OCI-M2 (cell line): ENCODE measurements at regions not wholly inside any gene's neighbourhood (a gene's known extent, or its start where the extent isn't known, plus 50 kb on each side); places are given as distances from the start of the nearest gene placed in this dataset.
"Not testable (repeated sequence)": the region's sequence is repeated elsewhere in the genome, so short reads cannot be mapped to it uniquely, and the experiment has no call there.

Experiments
- DNase-seq: peaks from one replicate; lab custom pipeline; 2025; ENCODE audit not compliant: unreplicated experiment; lab: John Stamatoyannopoulos, UW

- DNase-seq, result no peak
Observed at GRCh38 chr12:9340422-9341259, 132.4 kb upstream of the PZP start.

- no peak for DNase-seq
Observed at GRCh38 chr12:9337656-9338055, 129.5 kb upstream of the PZP start.

- not testable (repeated sequence) for DNase-seq
Observed at GRCh38 chr12:9336375-9337011, 128.3 kb upstream of the PZP start.

GRCh38 chr12:9335867-9336266 is 127.7 kb upstream of the PZP start:
- DNase-seq, result no peak

GRCh38 chr12:9334964-9335363 is 126.8 kb upstream of the PZP start:
- no peak for DNase-seq

DNA sequence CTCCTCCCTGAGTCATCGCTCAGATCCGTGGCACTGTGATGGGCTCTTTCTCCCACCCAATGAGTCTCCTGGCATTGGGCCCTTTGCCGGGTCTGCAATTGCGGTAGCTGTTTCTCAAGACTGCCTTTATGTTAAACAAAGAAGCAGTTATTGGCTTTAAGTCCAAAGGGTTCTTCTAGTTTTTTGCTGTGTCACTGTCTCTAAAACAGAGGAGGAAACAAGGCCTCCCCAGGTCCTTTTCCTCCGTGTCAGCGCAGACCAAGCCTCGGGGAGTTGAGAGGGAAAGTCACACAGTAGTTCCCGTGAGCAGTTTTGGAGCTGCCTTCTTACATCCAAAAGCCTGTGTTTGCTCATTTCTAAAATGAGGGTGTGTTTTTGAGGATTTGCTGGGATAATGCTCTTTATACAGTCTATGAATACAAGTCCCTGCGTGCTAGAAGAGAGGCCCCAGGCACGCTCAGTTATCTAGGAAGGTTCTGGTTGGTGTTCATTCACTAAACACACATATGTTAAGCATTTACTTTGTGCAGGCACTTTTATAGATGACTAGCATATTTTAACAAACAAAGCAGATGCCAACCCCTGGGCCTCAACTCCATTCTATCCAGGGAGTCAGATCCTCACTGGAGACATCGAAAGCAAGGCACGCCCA is 126.0 kb upstream of the PZP start:
- no peak for DNase-seq

- no peak for DNase-seq
Observed at GRCh38 chr12:9333161-9333560, 125.0 kb upstream of the PZP start.

DNA sequence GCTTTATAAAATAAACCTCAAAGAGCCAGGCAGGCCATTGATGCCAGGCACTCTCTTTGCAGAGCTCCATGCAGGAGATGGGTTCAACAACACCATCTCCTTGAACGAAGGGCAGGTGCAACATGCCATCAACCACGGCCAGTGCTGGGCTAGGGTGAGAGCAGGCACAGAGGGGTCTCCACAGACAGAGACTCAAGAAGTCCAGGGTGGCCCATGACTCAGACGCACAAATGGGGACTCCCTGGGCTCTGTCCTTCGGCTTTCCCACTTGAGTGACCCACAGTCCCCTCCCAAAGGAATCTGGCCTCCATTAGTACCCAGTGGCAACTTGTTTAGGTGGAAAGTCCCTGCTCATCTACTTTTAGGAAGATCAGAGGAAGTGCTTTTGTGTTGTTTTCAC is 124.4 kb upstream of the PZP start:
- DNase-seq, result no peak

DNA sequence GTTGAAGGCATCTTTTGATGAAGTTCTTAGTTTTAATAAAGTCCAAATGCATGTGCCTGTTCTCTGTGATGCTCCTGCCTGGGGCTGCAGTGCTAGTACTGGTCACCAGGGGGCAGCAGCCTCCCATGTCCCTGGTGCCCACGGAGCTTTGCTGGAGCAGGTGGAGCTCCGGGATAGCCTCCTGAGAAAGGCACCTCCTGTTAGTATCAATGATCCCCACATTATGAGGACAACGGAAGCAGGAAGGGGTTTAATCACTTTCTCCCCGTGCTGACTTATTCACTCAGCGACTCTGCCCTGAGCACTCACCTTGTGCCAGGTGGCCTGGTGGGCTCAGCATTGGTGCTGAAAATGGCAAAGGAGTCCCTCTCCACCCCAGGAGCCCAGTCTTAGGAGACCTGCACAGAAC is 123.0 kb upstream of the PZP start:
- peak; percentile 8 for DNase-seq

GRCh38 chr12:9329019-9329418 is 120.8 kb upstream of the PZP start:
- DNase-seq, result no peak

- DNase-seq, result no peak
Observed at GRCh38 chr12:9328065-9328464, 119.9 kb upstream of the PZP start.

DNA sequence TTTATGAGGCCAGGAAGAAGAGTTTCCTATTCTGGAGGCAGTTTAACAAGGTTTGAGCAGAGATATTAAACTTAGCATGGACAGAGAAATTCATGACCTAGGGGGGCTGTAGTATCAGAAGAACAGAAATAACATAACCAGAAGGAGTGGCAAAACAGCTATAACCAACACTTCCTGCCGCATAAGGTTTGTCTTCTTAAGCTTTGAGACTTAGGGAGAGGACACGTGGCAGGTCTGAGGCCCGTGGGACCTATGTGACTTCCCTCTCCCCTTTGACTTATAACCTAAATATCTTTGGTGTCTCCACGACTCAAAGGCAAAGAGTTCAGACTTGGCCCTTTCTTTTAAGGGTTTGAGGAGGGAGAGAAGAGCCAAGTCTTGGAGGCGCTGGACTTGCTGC is 119.1 kb upstream of the PZP start:
- DNase-seq, result no peak

- not testable (repeated sequence) for DNase-seq
Observed at GRCh38 chr12:9326849-9327248, 118.7 kb upstream of the PZP start.

DNA sequence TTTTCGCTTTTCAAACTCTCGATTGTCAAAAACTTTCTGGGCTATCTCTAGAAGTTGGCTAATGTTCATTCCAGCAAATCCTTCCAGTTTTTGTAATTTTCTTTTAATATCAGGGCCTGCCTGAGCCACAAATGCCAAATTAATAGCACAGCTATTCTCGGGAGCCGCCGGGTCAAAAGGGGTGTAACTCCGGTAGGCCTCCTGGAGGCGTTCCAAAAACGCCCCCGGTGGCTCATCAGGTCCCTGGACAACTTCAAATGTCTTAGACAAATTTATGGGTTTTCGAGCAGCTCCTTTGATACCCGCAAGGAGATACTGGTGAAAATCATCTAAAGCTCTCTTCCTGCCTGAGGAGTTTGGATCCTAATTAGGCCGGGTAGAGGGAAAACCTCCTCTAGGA is 117.9 kb upstream of the PZP start:
- no peak for DNase-seq

DNA sequence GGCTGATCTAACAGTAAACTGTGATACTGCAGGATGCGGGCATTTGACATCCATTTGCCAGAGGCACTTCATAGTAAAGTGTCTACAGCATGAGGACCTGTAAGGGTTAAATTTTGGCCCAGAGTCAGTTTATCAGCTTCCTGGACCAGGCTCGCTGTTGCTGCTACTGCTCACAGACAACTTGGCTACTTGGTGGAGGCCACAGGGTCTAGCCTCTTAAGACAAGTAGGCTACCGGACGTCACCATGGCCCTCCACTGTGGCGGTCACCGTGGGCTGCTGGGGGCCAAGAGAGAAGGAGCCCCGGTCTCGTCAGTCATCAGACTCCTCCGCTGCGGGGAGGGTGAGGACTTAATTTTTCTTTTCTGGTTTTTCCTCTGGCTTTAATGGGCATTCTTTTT is 117.3 kb upstream of the PZP start:
- DNase-seq, result no peak

- DNase-seq, result no peak
Observed at GRCh38 chr12:9324782-9325181, 116.6 kb upstream of the PZP start.

DNA sequence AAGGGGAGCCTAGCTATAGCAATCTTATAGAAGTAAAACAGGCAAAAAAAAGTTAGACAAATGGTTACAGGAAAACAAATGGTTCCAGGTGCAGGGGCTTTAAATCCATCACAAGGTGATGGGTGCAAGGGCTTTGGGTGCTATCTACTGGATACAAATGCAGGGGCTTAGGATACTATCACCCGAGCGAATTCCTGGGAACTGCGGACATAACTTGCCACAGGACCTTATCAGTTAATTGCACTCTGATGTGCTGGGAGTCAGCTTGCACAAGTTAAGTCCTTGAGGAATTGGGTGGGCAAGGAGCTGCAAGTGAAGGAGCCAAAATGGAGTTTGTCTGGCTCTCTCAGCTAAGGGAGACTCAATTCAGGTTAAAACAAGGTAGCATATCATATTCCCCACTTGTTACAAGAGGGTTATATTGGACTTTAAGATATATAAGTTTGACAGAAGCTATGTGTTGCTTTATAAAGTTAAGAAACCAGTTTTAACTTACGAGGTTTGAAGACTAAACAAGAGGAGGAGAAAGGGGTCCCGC is 115.0 kb upstream of the PZP start:
- no peak for DNase-seq

DNA sequence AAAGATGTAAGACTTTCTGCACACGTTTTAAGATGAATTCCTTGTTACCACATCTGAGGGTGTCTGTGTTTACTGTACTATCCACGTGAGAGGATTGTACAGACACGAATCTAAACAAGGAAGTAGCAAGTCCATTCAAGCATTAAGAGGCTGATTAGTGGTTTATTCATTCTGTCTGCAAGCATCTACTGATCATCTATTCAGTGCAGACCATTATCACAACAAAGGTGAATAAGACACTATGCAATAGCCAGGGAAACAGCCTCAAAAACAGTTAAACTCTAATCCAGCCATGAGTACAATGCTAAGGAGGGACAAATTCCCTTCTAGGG is 111.6 kb upstream of the PZP start:
- DNase-seq, result no peak

DNA sequence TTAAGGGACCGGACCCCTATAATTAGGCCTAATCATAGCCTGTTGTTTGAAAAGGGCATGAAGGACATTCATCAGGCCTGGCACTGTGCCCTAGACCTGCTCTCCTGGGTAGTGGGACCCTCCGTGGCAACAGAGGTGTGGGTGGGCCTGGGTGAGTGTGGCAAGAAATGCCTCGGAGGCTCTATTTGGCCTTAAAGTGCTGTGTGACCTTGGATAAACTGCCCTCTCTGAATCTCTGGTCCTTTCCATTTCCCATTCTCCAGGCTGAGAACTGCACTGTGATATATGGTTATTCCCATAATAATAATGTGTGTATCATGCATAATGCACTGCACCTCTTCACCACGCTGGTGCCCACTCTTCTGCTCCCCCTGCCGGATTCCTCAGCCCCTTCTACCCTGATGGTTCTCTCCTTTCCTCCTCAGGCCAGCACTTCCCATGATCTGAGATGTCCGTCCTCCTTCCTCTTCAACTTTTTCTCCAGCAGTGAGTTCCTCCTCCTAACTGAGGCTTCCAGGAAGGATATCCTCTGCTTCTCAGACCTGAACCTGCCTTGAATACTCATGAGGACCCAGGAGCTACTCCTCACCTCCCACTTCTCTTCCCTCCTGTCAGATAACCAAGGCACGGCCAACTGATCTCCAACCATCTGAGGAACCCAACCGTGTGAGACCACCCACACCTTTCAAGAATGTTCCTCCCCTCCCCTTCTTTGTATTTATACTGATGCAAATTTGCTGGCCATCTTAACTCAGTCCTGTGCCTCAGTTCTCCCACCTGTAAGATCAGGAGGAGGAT is 111.0 kb upstream of the PZP start:
- no peak for DNase-seq

DNA sequence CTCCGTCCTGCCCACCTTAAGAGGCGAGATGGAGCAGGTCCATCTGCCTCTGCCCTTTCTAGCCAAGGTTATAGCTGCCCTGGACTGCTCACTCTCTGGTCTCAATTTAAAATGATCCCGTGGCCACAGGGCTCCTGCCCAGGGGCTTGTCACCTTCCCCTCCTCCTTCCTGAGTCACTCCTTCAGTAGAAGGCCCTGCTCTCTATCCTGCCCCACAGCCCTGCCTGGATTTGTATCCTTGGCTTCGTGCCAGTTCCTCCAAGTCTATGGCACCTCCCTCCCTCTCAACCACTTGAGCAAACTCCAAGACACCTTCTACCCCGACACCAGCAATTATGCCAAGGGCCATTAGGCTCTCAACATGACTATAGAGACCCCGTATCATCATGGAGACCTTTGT is 105.3 kb upstream of the PZP start:
- not testable (repeated sequence) for DNase-seq
